ENCODE measurements at regions not wholly inside any gene's neighbourhood (a gene's known extent, or its start where the extent isn't known, plus 50 kb on each side); places are given as distances from the start of the nearest gene placed in this dataset.

GRCh38 chr6:164401871-164402270 lies 907.5 kb downstream of the C6orf118 start:
- no peak overlapping the region for H3K27ac ChIP-seq (ENCODE audit: low read depth, low read length)
- H3K4me3 ChIP-seq (replicated peaks in 1 of 2; ENCODE audit: low read depth in 1 of 2, low read length in 2 of 2), result no peak overlapping the region
- H3K27me3 ChIP-seq (ENCODE audit: insufficient read depth, low read length), result no peaks in the 10 kb centered on the region
- no peaks in the 10 kb centered on the region for H3K4me1 ChIP-seq (ENCODE audit: control insufficient read depth in 1 of 2, insufficient read depth in 2 of 2, low read length in 2 of 2)
- H2AFZ ChIP-seq (ENCODE audit: low read depth, low read length, poor library complexity, severe bottlenecking), result no peak overlapping the region
- no peaks in the 10 kb centered on the region for H3K9me2 ChIP-seq (ENCODE audit: insufficient read depth)
- CTCF ChIA-PET, result no interaction called here
- TF ChIP-seq POLR2A (IDR thresholded peaks at IDR 0.05; ENCODE audit: borderline replicate concordance, extremely low read depth, insufficient read depth, insufficient read length), result no peak
- no peak for TF ChIP-seq ZBTB33 (IDR thresholded peaks at IDR 0.05; ENCODE audit: extremely low read depth, insufficient replicate concordance, low read length)
- no peak for TF ChIP-seq FOSL1 (IDR thresholded peaks at IDR 0.05; ENCODE audit: low read depth)
- no peak for TF ChIP-seq ZFX (IDR thresholded peaks at IDR 0.05)
- no peak for TF ChIP-seq SP1 (IDR thresholded peaks at IDR 0.05; ENCODE audit: low read depth)
- no peak for TF ChIP-seq RAD21 (IDR thresholded peaks at IDR 0.05; ENCODE audit: low read depth)
- no peak for TF ChIP-seq REST (IDR thresholded peaks at IDR 0.05; ENCODE audit: low read depth)
- no peak for TF ChIP-seq CEBPB (IDR thresholded peaks at IDR 0.05; ENCODE audit: low read depth)
- no peak for TF ChIP-seq EGR1 (IDR thresholded peaks at IDR 0.05; ENCODE audit: low read depth)
- TF ChIP-seq ATF3 (IDR thresholded peaks at IDR 0.05), result no peak
- TF ChIP-seq SIN3A (IDR thresholded peaks at IDR 0.05; ENCODE audit: low read depth), result no peak
- TF ChIP-seq CBX3 (IDR thresholded peaks at IDR 0.05; ENCODE audit: low read depth), result no peak
- TF ChIP-seq ZNF274 (IDR thresholded peaks at IDR 0.05; ENCODE audit: low read depth, low read length), result no peak
- no peaks in the 10 kb centered on the region for H3K36me3 ChIP-seq (ENCODE audit: control insufficient read depth in 1 of 2, insufficient read depth in 2 of 2, low read length in 2 of 2)
- intact Hi-C loops (cut with micrococcal nuclease), result no loop called here
- POLR2A ChIA-PET, result no interaction called here
- H3K9ac ChIP-seq (ENCODE audit: low read length), result no peak overlapping the region
- no TSS peak for BruUV-seq (replicated peaks)
- RAD21 ChIA-PET (ENCODE audit: low non-redundant PET in 1 of 2, low total read pairs in 2 of 2, uncharacterized antibody in 2 of 2, unreplicated experiment in 2 of 2), result no interaction called here
- no peak for DNase-seq (ENCODE audit: low read depth, low spot score)
- ATAC-seq, result no peak
- H4K20me1 ChIP-seq (ENCODE audit: insufficient read depth), result no peaks in the 10 kb centered on the region
- no peaks in the 10 kb centered on the region for H3K79me2 ChIP-seq (ENCODE audit: insufficient read depth, low read length)
- no peak overlapping the region for H3K4me2 ChIP-seq (ENCODE audit: low read length)
- peaks cover 0 to 5% of the 10 kb centered on the region in 2 experiments; a peak in 1 of 4 replicates for H3K9me3 ChIP-seq (ENCODE audit: control insufficient read depth in 1 of 2, insufficient read depth in 1 of 2, low read depth in 1 of 2, low read length in 2 of 2)
